Mucosa of rectum (tissue), 2 donors: ENCODE measurements at regions not wholly inside any gene's neighbourhood (a gene's known extent, or its start where the extent isn't known, plus 50 kb on each side); places are given as distances from the start of the nearest gene placed in this dataset.
A peak's percentile ranks its signal among the peaks of the same experiment; 100 is the strongest.

Experiments
- H3K27ac ChIP-seq, 2 donors: one replicate each; pipeline ENCODE4 v1.7.0; 2013; ENCODE audit warnings: inconsistent platforms in 2 of 2, low read depth in 2 of 2, low read length in 2 of 2
- H3K27me3 ChIP-seq, 2 donors: one replicate each; pipeline ENCODE4 v1.7.0; 2013; ENCODE audit warnings: low read length in 2 of 2; ENCODE audit not compliant: control insufficient read depth in 2 of 2, insufficient read depth in 2 of 2
- H3K36me3 ChIP-seq, 2 donors: one replicate each; pipeline ENCODE4 v1.7.0; 2013; ENCODE audit warnings: low read length in 2 of 2; ENCODE audit not compliant: control insufficient read depth in 2 of 2, insufficient read depth in 2 of 2
- H3K4me1 ChIP-seq, 2 donors: one replicate each; pipeline ENCODE4 v1.7.0; 2013; ENCODE audit warnings: low read length in 2 of 2, mild to moderate bottlenecking in 1 of 2; ENCODE audit not compliant: control insufficient read depth in 2 of 2, insufficient read depth in 2 of 2
- H3K4me3 ChIP-seq, 2 donors: one replicate each; pipeline ENCODE4 v1.7.0; 2013; ENCODE audit warnings: low read length in 2 of 2
- H3K9ac ChIP-seq, 2 donors: one replicate each; pipeline ENCODE4 v1.7.0; 2013; ENCODE audit warnings: low read length in 2 of 2, low read depth in 1 of 2, mild to moderate bottlenecking in 1 of 2
- H3K9me3 ChIP-seq, 2 donors: one replicate each; pipeline ENCODE4 v1.7.0; 2013; ENCODE audit warnings: low read length in 2 of 2; ENCODE audit not compliant: control insufficient read depth in 2 of 2
- donor health status: healthy.
- donor health status: Normal muscosa, but diverticular disease.

DNA sequence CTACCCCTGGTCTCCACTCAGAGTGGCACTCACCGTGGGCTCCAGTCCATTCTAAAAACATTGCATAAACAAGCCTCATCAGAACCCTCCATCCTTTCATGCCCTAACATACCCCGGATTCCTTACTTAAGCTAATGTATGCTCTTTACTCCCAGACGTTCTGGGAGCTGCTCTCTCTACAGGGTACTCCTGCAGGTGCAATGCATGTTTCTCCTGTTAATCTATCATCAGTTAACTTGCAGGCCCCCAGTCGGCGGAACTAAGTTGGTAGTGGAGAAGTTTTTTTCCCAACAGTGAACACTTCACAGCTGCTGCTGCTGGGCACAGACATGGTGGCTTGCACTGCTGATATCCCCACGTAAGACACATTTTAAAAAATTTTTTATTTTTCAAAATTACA, 161.6 kb upstream of the FAT1 start:
- Histone ChIP-seq H3K27ac (no peak overlapping the region), H3K36me3 (no peaks in the 10 kb centered on the region), H3K4me1 (no peaks in the 10 kb centered on the region), H3K4me3 (no peak overlapping the region), H3K9me3 (no peaks in the 10 kb centered on the region), H3K9ac (no peak overlapping the region), H3K27me3 (no peaks in the 10 kb centered on the region)

DNA sequence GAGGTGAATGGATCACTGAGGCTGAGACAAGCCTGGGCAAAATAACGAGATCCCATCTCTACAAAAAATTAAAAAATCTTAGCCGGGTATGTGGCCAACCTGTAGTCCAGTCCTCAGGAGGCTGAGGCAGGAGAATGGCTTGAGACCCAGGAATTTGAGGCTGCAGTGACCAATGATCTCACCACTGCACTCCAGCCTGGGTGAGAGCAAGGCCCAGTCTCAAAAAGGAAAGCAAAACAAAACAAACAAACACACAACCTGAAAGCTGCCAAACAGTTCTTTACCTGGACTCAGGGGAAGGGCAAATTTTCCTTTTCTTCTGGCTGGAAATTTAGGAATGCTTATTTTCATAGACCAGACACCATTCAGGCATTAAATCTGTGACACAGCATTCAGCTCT, 163.1 kb upstream of the FAT1 start:
- Histone ChIP-seq H3K36me3 (no peaks in the 10 kb centered on the region), H3K9me3 (no peaks in the 10 kb centered on the region), H3K9ac (no peak overlapping the region), H3K27me3 (no peaks in the 10 kb centered on the region), H3K4me3 (no peak overlapping the region), H3K4me1 (no peaks in the 10 kb centered on the region), H3K27ac (no peak overlapping the region)

DNA sequence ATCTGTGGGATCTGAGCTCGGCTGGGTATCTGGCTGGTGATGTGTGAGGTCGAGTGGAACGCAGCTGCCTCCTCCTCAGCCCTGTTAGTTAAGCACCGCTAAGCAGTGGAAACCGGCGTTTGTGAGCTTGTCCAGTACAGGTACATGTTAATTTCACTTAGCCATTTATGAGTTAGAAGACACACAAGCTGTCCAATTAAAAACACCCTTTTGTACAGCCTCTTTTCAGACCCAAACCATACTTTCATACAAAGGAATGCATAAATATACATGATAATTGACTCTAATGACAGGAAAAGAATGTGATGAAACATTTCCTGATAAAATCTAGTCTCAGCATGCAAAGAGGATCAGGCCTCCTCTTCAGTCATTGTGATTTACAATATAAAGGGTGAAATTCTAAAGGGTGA, 163.6 kb upstream of the FAT1 start:
- H3K27ac ChIP-seq: no peak overlapping the region
- H3K27me3 ChIP-seq: no peaks in the 10 kb centered on the region
- no peaks in the 10 kb centered on the region for H3K4me1 ChIP-seq
- H3K4me3 ChIP-seq: no peak overlapping the region
- H3K36me3 ChIP-seq: no peaks in the 10 kb centered on the region
- H3K9ac ChIP-seq: no peak overlapping the region
- H3K9me3 ChIP-seq: no peaks in the 10 kb centered on the region

DNA sequence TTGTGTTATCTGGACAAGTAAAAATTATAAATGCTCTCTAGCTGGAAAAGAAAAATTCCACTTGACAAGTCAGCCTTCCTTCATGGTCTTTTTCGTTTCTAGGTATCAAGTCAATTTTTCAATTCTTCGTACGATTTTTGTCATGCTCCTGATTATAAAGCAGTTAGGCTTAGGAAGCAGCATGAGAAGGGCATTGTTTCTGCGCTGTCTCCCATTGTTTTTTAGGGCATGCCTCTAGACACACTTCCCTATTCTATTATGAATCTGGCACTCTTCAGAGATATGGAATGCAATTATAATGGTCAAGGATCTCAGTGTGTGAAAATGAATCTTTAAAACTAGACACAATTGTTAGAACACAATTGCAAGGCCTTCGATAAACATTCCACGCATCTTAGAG, 164.1 kb upstream of the FAT1 start:
- H3K9ac ChIP-seq: no peak overlapping the region
- no peak overlapping the region for H3K4me3 ChIP-seq
- no peaks in the 10 kb centered on the region for H3K27me3 ChIP-seq
- H3K36me3 ChIP-seq: no peaks in the 10 kb centered on the region
- no peaks in the 10 kb centered on the region for H3K9me3 ChIP-seq
- no peak overlapping the region for H3K27ac ChIP-seq
- no peaks in the 10 kb centered on the region for H3K4me1 ChIP-seq

DNA sequence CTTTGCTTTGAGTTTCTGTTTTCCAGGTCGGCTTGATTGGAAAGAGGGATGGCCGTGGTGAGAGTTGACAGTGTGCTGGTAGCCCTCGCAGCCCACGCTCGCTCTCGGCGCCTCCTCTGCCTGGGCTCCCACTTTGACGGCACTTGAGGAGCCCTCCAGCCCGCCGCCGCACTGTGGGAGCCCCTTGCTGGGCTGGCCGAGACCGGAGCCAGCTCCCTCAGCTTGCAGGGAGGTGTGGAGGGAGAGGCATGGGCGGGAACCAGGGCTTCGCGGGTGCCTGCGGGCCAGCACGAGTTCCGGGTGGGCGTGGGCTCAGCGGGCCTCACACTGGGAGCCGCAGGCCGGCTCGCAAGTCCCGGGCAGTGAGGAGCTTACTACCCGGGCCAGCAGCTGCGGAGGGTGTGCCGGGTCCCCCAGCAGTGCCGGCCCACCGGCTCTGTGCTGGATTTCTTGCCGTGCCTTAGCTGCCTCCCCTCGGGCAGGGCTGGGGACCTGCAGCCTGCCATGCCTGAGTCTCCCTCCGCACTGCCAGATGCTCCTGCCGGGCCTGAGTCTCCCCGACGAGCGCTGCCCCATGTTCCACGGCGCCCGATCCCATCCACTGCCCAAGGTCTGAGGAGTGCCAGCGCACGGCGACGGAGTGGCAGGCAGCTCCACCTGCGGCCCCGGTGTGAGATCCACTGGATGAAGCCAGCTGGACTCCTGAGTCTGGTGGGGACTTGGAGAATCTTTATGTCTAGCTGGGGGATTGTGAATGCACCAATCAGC, 166.4 kb upstream of the FAT1 start:
- no peaks in the 10 kb centered on the region for H3K4me1 ChIP-seq
- H3K9me3 ChIP-seq: no peaks in the 10 kb centered on the region
- no peak overlapping the region for H3K9ac ChIP-seq
- H3K27me3 ChIP-seq: no peaks in the 10 kb centered on the region
- H3K36me3 ChIP-seq: no peaks in the 10 kb centered on the region
- no peak overlapping the region for H3K4me3 ChIP-seq
- no peak overlapping the region for H3K27ac ChIP-seq

DNA sequence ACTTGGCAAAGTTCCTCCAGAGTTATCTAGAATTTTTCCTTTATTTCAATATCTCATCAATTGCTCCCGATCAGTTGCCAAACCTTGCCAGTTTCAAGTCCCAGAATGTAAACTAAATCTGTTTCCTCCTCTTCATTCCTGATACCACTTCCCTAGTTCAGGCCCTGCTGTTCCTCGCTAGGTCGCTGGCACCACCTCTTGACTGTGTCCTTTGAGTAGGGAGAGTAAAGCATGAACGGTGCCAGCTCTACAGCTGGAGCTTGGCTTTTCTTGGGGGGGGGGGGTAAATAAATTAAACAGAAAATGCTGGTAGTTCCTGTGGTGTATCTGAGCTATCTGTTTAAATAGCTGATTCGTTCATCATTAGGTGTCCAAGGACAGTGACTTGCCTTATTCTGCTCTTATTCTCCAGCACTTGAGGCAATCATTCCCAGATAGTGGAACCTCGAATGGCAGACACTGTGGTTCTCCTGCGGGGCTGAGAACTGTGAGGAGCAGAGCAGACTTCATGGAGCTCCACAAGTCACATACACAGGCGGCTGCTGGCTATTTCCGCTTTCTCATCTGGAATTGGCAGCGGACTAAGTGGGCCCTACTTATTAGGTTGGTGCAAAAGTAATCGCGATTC, 168.3 kb upstream of the FAT1 start:
- no peak overlapping the region for H3K9ac ChIP-seq
- no peak overlapping the region for H3K27ac ChIP-seq
- no peaks in the 10 kb centered on the region for H3K9me3 ChIP-seq
- H3K36me3 ChIP-seq: no peaks in the 10 kb centered on the region
- H3K4me1 ChIP-seq: no peaks in the 10 kb centered on the region
- no peak overlapping the region for H3K4me3 ChIP-seq
- no peaks in the 10 kb centered on the region for H3K27me3 ChIP-seq

DNA sequence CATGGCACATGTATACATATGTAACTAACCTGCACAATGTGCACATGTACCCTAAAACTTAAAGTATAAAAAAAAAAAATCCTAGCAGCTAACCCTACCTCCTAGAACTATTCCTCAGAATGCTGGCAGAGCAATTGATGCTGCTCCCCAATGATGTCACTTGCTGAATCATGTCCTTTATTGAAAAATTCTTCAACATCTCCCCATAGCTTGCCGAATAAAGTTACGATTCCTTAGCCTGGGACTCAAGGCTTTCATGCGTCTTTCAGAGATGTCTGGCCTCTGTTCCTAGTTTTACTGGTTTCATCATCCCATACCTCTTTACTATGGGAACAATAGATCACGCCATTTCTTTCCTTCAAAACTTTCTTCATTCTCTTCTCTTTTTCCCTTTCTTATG, 174.7 kb upstream of the FAT1 start:
- Histone ChIP-seq H3K9me3 (no peaks in the 10 kb centered on the region), H3K36me3 (no peaks in the 10 kb centered on the region), H3K4me1 (peaks cover 17 to 19% of the 10 kb centered on the region in 2 donors)

DNA sequence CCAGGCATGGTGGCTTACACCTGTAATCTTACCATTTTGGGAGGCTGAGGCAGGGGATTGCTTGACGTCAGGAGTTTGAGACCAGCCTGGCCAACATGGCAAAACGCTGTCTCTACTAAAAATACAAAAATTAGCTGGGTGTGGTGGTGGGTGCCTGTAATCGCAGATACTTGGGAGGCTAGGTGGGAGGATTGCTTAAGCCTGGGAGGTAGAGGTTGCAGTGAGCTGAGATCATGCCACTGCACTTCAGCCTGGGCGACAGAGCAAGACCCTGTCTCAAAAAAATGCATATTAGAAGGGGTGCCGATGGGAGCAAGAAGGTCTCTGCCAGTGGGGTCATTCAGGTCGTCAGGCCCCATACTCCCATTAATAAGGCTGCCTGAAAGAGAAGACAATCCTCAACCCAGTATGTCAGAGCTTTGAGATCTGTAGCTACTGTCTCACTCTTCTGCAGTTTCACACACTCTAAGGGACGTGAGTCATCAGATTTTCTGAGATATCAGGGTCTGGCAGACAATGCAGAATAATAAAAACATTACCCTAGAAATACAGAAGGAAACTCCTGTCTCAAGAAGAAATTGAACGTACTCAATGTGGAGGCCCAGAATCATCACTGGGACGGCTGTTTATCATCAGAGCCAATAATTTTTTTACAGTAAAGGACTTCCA, 176.7 kb upstream of the FAT1 start:
- Histone ChIP-seq H3K27me3 (no peaks in the 10 kb centered on the region), H3K4me3 (no peak overlapping the region), H3K36me3 (no peaks in the 10 kb centered on the region), H3K4me1 (peaks cover 19 to 27% of the 10 kb centered on the region in 2 donors), H3K9me3 (no peaks in the 10 kb centered on the region), H3K9ac (no peak overlapping the region), H3K27ac (no peak overlapping the region)

More for the DNA sequence above, 174.7 kb upstream of the FAT1 start:
- Histone ChIP-seq H3K4me3 (no peak overlapping the region), H3K27me3 (no peaks in the 10 kb centered on the region), H3K27ac (no peak overlapping the region), H3K9ac (no peak overlapping the region)

DNA sequence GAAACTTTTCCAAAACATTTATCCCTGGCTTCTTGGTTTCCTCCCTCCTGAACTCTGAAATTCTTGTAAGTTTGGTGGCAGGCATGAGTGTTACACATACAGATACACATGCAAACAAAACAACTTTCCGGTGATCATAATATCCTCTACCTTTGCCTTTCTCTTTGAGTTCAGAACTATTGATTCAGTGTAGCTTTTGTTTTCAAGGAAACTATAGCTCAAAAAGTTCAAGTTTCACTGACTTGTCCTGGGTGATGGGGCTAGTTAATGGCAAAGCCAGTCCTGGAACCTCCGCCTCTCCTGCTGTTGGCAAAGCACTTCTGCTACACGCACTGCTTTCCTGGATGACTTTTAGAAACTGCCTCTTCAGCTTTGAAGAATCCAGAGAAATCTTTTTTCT, 177.3 kb upstream of the FAT1 start:
- no peak overlapping the region for H3K4me3 ChIP-seq
- peaks cover 19 to 27% of the 10 kb centered on the region in 2 donors for H3K4me1 ChIP-seq
- H3K27me3 ChIP-seq: no peaks in the 10 kb centered on the region
- H3K9me3 ChIP-seq: no peaks in the 10 kb centered on the region
- H3K36me3 ChIP-seq: no peaks in the 10 kb centered on the region
- no peak overlapping the region for H3K27ac ChIP-seq
- no peak overlapping the region for H3K9ac ChIP-seq

DNA sequence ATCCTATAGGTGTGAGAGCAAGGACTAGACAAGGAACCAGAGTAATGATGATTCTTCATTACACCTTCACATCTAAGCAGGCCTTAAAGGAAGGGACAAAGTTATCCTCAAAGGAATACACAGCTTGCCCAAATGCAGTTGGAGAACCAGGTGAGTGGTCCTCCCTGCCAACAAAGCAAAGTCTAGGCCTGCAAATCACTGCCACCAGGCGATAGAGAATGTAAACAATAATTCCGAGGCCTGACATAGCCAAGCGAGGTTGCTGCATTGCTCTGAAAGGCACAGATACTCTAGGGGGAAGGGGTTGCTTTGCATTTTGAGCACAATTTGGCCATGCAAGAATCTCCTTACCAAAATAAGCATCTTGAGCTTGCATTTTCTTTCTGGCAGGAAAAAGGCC, 178.2 kb upstream of the FAT1 start:
- H3K9ac ChIP-seq: no peak overlapping the region
- H3K4me3 ChIP-seq: no peak overlapping the region
- H3K9me3 ChIP-seq: no peaks in the 10 kb centered on the region
- peak overlapping the region; percentile 19 to 68 for H3K27ac ChIP-seq
- no peaks in the 10 kb centered on the region for H3K36me3 ChIP-seq
- H3K27me3 ChIP-seq: no peaks in the 10 kb centered on the region
- H3K4me1 ChIP-seq: peaks cover 19 to 27% of the 10 kb centered on the region in 2 donors
